Body of pancreas (tissue), 4 donors: ENCODE measurements at regions not wholly inside any gene's neighbourhood (a gene's known extent, or its start where the extent isn't known, plus 50 kb on each side); places are given as distances from the start of the nearest gene placed in this dataset.

Experiments used
- ATAC-seq: fragments of 150-250 bp; one replicate; pipeline ENCODE4 v1.9.1; 2016
- DNase-seq, 4 donors: peaks; one replicate each; pipeline ENCODE4 v3.0.0-alpha.2; 2019
- H3K27ac ChIP-seq, 4 donors: fragments of 200-600 bp; sonication (generic); 1 replicate in 3 of 4; 2 replicates in 1 of 4; pipeline versions ENCODE4 v1.5.1 to v1.6.1; 2016 to 2019; ENCODE audit warnings: mild to moderate bottlenecking in 1 of 4, mixed read lengths in 1 of 4, moderate library complexity in 1 of 4
- H3K27me3 ChIP-seq, 2 donors: fragments of 200-600 bp; sonication (generic); one replicate each; pipeline ENCODE4 v1.6.0; 2016; ENCODE audit warnings: mild to moderate bottlenecking in 1 of 2
- H3K36me3 ChIP-seq, 2 donors: fragments of 200-600 bp; sonication (generic); replicated peaks in 1 of 2; 2 replicates each; pipeline ENCODE4 v1.5.1; 2016; ENCODE audit warnings: low read depth in 2 of 2; ENCODE audit not compliant: insufficient read depth in 1 of 2
- H3K4me1 ChIP-seq: fragments of 200-600 bp; sonication (generic); one replicate; pipeline ENCODE4 v1.6.0; 2016
- H3K4me3 ChIP-seq, 2 donors: fragments of 200-600 bp; sonication (generic); 1 replicate in 1 of 2; 2 replicates in 1 of 2; pipeline ENCODE4 v1.5.1; 2016 to 2019
- H3K9me3 ChIP-seq, 3 donors: fragments of 200-600 bp; sonication (generic); 1 replicate in 2 of 3; 2 replicates in 1 of 3; pipeline ENCODE4 v1.5.1; 2016
- CTCF ChIP-seq, 7 experiments: fragments of 450-650 bp in 4 of 7; fragments of 200-600 bp in 3 of 7; sonication (generic) in 3 of 7; IDR thresholded peaks; one replicate each; pipeline ENCODE4 v1.5.1; 2016 to 2019; ENCODE audit warnings: antibody characterized with exemption in 7 of 7
- POLR2A ChIP-seq, 3 donors: fragments of 450-650 bp; IDR thresholded peaks; one replicate each; pipeline ENCODE4 v1.6.1; 2016; ENCODE audit warnings: antibody characterized with exemption in 3 of 3, mild to moderate bottlenecking in 2 of 3
- whole genome bisulfite sequencing, 2 donors: methylation state at CpG; one replicate each; pipeline ENCODE4 v1.1.5; 2017; 5-methylcytosine and 5-hydroxymethylcytosine counted together
- intact Hi-C: fragments of 100-400 bp; cut with DNase I; formaldehyde crosslinking; loops from one replicate; pipeline ENCODE4 v1.15.1; 2023

GRCh38 chr4:132542228-132542627 is 606.9 kb upstream of the PCDH10 start:
- Histone ChIP-seq H3K4me3 (no peak overlapping the region), H3K9me3 (no peaks in the 10 kb centered on the region), H3K4me1 (no peaks in the 10 kb centered on the region), H3K27me3 (no peaks in the 10 kb centered on the region), H3K36me3 (no peaks in the 10 kb centered on the region), H3K27ac (no peak overlapping the region)
- ATAC-seq = no peak
- no peak for TF ChIP-seq POLR2A (IDR thresholded peaks at IDR 0.05)
- TF ChIP-seq CTCF (IDR thresholded peaks at IDR 0.05) = no peak
- no peak for DNase-seq
- intact Hi-C loops = no loop called here

- Histone ChIP-seq H3K27ac (no peak overlapping the region), H3K36me3 (no peaks in the 10 kb centered on the region), H3K4me1 (no peaks in the 10 kb centered on the region), H3K9me3 (no peaks in the 10 kb centered on the region), H3K4me3 (no peak overlapping the region), H3K27me3 (no peaks in the 10 kb centered on the region)
- intact Hi-C loops = no loop called here
- ATAC-seq (no peak), DNase-seq (no peak)
- 64 to 80% methylated on average over 4 of the region's 4 CpGs for WGBS, 2 donors
- TF ChIP-seq POLR2A (IDR thresholded peaks at IDR 0.05) (no peak), CTCF (IDR thresholded peaks at IDR 0.05) (no peak)
Observed at GRCh38 chr4:132548463-132548862, 600.6 kb upstream of the PCDH10 start.

DNA sequence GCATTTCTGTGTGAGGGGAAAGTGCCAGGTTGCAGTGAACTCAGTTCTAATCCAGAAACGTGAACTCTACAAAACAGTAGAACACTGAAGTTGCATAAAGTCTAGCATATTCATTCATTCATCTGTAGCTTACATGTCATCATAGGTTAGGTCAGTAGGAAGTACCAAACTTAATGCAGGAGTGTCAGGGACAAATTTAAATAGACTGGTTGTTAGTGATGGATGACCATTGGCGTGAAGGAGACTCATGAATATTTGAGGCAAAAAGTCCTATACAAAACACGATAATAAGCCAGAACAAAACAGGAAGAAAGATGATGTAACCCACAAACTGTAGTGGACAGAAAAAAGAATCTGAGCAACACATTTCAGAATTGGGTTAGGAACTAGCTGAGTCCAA is 592.8 kb upstream of the PCDH10 start:
- no peak for ATAC-seq
- Histone ChIP-seq H3K27ac (no peak overlapping the region), H3K4me3 (no peak overlapping the region), H3K36me3 (no peaks in the 10 kb centered on the region), H3K4me1 (no peaks in the 10 kb centered on the region), H3K9me3 (no peaks in the 10 kb centered on the region), H3K27me3 (no peaks in the 10 kb centered on the region)
- intact Hi-C loops = no loop called here
- 54 to 62% methylated on average over 3 of the region's 3 CpGs for WGBS, 2 donors
- DNase-seq = no peak
- TF ChIP-seq POLR2A (IDR thresholded peaks at IDR 0.05) (no peak), CTCF (IDR thresholded peaks at IDR 0.05) (no peak)

GRCh38 chr4:132557660-132558059 is 591.4 kb upstream of the PCDH10 start:
- intact Hi-C loops = no loop called here
- Histone ChIP-seq H3K27ac (no peak overlapping the region), H3K36me3 (no peaks in the 10 kb centered on the region), H3K4me1 (no peaks in the 10 kb centered on the region), H3K9me3 (no peaks in the 10 kb centered on the region), H3K27me3 (no peaks in the 10 kb centered on the region), H3K4me3 (no peak overlapping the region)
- DNase-seq (no peak), ATAC-seq (no peak)
- TF ChIP-seq CTCF (IDR thresholded peaks at IDR 0.05) (no peak), POLR2A (IDR thresholded peaks at IDR 0.05) (no peak)

DNA sequence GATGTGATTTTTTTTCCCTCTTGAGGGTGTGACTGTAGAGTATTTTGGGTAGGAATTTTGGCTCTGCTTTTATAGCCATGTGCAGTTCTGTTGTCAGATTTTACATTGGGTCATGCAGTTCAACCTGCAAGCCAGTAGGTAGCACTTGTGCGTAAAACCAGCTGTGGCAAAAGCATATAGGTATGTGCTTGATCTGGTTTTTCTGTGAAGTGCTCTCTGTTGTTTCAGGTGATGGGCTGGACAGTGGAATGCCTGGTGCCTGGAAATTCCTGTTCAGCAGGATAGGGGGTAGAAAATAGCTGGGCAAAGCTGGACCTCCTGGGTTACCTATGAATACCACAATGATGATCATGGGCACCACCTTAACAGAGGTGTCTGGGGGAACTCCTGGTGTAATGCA is 584.2 kb upstream of the PCDH10 start:
- H3K4me3 ChIP-seq = no peak overlapping the region
- ATAC-seq (no peak), DNase-seq (no peak)
- H3K4me1 ChIP-seq = no peaks in the 10 kb centered on the region
- WGBS, 2 donors = 62 to 87% methylated on average over 1 of the region's 1 CpG
- H3K36me3 ChIP-seq = no peaks in the 10 kb centered on the region
- H3K27ac ChIP-seq = no peak overlapping the region
- no peak for TF ChIP-seq POLR2A (IDR thresholded peaks at IDR 0.05)
- no peak for TF ChIP-seq CTCF (IDR thresholded peaks at IDR 0.05)
- no peaks in the 10 kb centered on the region for H3K27me3 ChIP-seq
- intact Hi-C loops = no loop called here
- H3K9me3 ChIP-seq = no peaks in the 10 kb centered on the region
